H4 (cell line): ENCODE measurements at regions not wholly inside any gene's neighbourhood (a gene's known extent, or its start where the extent isn't known, plus 50 kb on each side); places are given as distances from the start of the nearest gene placed in this dataset.

Experiments used
- DNase-seq: peaks from one replicate; pipeline ENCODE4 v3.0.0-alpha.2; 2015; ENCODE audit warnings: low spot score

DNA sequence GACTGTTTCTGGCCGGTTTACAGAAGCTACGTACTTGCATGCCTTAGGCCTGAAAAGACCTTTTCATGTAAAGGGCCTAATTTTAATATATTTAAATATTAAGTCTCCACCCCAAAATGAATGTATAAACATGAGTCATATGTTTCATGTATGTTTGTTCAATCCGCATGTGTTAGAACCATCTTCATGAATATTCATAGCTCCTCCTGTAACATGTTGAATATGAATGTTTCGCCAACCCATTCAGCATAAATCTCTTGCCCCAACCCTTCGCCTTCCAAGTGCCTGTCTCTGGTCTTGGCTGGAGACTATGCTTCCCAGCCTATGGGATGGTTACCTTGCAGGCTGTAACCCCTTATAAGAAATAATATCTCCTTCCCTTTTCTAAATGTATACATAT is 212.5 kb downstream of the SCG2 start:
- no peak for DNase-seq

DNA sequence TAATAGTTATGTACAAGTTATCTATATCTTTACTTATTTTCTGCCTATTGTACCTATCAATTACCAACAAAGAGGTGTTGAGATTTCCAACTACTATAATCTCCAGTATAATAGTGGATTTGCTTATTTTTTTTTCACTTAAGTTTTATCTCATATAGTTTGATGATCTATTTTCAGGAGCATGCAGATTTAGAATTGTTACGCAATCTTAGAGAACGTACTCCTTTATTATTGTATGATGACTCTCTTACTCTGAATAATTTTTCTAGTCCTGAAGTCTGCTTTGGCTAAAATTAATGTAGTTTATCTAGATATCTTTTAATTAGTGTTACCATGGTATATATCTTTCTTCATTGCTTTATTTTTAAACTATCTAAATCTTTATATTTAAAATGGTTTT is 205.2 kb downstream of the SCG2 start:
- DNase-seq: no peak

DNA sequence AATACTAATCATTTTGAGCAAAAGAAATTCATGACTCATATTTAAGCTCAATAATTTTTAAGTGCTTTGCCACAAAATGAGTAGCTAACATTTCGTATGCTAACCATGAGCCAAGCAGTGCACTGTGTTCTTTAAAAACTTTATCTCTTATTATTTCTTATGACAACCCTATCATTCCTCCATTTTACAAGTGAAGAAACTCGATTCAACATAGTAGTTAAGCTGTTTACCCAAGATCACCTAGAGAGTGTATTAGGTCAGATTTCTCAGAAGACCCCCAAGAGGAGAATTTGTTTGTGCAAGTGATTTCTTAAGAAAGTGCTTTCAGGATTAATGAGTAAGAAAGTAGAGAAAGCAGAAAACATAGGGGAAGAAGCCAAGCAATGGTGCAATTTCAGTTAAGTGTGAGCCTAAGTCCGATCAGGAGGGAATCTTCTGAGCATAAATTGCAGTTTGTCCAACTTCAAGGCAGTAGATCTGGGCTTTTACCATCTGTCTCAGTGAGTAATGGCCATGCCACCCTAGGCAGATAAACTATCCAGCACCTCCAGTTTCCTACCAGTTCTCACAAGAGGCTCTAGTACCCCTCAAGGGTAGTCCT is 202.7 kb downstream of the SCG2 start:
- DNase-seq: no peak

- no peak for DNase-seq
Observed at GRCh38 chr2:223404616-223405015, 197.5 kb downstream of the SCG2 start.

GRCh38 chr2:223414646-223415045 is 187.5 kb downstream of the SCG2 start:
- no peak for DNase-seq

- DNase-seq: no peak
Observed at GRCh38 chr2:223415071-223415470, 187.1 kb downstream of the SCG2 start.

- no peak for DNase-seq
Observed at GRCh38 chr2:223416815-223417610, 185.1 kb downstream of the SCG2 start.

DNA sequence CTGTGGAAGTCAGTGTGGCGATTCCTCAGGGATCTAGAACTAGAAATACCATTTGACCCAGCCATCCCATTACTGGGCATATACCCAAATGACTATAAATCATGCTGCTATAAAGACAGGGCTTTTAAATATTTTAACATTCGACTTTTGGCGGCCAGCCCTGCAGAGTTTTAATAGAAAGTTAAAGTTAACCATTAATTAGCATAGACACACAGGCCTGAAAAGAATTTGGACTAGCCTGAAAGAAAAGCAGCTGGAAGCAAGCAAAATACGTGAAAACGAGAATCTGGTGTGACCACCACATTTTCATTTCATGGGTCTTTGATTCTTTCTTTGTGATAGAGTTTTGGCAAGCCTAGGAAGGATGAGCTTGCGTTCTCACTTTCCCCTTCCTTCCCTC is 184.0 kb downstream of the SCG2 start:
- DNase-seq: no peak

GRCh38 chr2:223418604-223419199 is 183.5 kb downstream of the SCG2 start:
- DNase-seq: no peak

DNA sequence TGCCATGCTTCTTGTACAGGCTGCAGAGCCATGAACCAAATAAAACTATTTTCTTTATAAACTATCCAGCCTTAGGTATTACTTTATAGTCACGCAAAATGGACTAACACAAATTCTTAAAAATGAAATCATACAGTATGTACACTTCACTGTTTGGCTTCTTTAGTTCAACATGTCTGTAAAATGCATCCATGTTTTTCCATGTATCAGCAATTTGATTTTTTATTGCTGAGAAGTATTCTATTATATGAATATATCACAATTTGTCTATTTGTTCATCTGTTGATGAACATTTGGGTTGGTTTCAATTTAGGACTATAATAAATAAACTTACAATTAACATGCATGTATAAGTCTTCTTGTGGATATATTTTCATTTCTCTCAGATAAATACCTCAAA is 182.1 kb downstream of the SCG2 start:
- no peak for DNase-seq

DNA sequence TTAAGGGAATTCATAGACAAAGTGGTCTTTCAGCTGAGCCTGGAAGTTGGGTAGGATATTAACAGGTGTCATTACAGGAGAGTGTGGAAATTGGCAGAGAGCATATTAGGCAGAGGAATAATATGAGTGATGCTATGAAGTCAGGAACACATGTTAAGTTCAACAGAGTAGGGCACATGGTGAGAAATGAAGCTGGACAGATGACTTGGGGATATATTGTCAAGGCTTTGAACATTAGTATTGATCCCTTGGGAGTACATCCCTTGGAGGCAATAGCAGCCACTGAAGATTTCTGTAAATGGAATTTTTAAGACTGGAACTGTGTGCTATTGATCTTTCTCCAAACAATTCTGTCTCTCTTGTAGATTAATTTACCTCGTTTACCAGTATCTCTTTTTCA is 170.7 kb downstream of the SCG2 start:
- DNase-seq: no peak

DNA sequence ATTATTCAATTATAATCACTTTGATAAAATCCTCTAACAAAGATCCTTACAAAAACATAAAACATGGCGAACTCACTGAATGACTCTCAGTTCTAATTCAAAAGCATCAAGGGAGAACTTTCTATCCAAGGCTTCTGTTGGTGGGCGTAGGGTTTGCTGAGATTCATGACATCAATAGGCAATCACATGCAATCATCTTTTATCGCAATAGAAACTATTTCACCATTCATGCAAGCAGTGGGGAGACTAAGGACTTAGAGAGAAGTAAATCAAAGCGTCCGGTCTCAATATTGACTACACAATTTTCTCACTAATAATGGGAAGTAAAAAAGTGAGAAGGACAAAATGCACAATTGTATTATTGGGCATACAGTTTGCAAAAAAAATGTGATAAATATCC is 168.7 kb downstream of the SCG2 start:
- DNase-seq: no peak

GRCh38 chr2:223437788-223438187 is 164.4 kb downstream of the SCG2 start:
- DNase-seq: no peak

GRCh38 chr2:223439184-223439583 is 163.0 kb downstream of the SCG2 start:
- DNase-seq: no peak

DNA sequence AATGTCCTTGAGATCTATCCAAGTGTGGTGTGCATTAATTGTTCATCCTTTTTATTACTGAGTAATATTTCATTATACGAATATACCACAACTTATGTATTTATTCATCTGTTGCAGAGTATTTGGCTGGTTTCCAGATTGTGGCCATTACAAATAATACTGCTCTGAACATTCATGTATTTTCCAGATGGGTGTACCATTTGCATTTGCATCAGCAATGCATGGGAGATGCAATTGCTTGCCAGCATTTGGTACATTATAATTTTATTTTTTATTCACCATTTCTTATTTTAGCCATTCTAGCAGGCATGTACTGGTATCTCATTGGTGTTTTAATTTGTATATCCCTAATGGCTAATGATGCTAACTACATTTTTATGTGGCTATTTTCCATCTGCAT is 162.4 kb downstream of the SCG2 start:
- no peak for DNase-seq

DNA sequence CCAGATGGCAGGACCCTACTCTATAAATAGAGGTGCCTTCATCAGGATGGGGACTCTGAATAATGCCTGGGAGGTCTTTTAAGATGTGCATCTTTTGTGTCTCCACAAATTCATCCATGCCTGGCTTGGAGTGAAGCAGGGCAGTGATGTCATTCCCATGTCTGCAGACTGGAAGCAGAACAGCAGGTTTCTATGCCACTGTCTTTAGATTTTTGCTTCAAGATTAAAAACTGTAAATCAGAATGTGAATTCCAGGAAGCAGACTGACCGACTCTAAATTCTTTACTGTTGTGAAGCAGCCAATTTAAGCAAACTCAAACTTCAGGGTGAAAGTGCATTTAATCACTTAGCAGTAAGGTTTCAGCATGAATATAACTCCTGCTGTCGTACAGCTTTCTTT is 159.3 kb downstream of the SCG2 start:
- no peak for DNase-seq

GRCh38 chr2:223450246-223450645 is 151.9 kb downstream of the SCG2 start:
- DNase-seq: no peak

DNA sequence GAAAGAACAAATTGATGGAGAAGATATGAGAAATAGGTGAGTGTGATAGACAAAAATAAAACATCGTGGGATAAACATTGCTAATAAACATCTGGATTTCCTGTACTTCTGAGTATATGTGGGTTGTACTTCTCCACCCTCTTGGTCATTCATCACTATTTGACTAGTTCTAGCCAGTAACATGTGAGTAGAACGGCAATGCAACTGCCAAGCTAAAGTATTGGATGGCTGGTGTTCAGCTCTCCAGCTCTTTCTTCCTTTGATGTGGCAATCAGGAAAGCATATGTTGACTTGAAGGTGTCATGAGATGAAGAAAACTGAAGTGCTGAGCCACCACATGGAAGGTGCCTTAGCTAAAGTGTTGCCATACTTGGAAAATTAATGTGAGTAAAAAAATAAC is 144.9 kb downstream of the SCG2 start:
- DNase-seq: no peak

GRCh38 chr2:223459328-223459939 is 142.7 kb downstream of the SCG2 start:
- no peak for DNase-seq

- DNase-seq: no peak
Observed at GRCh38 chr2:223460209-223460608, 142.0 kb downstream of the SCG2 start.

DNA sequence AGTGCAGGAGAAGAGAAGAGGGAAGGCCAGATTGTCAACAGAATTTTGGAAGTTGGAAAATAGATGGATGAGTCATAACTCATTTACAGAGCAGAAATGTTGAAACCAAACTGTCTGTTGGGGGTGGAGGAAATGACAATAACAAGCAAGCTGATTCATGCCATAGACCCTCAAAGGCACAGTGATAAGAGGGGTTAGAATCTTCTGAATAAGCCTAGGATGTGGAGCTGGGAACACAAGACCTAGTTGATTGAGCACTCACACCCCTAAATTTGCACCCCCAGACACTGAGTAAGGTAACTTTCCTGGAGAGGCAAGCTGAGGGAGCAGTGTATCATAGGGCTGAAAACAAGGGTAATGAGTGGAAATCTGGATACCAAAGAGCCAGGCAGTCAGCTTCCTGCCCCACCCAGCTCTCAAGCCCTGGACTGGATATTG is 141.4 kb downstream of the SCG2 start:
- peak; percentile 10 for DNase-seq

DNA sequence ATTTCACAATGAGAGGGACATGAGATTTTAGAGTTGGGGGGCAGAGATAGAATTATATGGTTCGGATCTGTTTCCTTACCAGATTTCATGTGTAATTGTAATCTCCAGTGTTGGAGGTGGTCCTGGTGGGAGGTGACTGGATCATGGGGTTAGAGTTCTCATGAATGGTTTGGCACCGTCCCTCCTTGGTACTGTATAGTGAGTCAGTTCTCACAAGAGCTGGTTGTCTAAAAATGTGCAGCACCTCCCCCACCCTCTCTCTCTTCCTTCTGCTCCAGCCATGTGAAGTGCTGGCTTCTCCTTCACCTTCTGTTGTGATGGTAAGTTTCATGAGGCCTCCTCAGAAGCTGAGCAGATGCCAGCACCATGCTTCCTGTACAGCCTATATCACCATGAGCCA is 138.1 kb downstream of the SCG2 start:
- no peak for DNase-seq

- DNase-seq: peak; percentile 80
Observed at GRCh38 chr2:223465793-223466192, 136.4 kb downstream of the SCG2 start.
